ENCODE measurements at regions not wholly inside any gene's neighbourhood (a gene's known extent, or its start where the extent isn't known, plus 50 kb on each side); places are given as distances from the start of the nearest gene placed in this dataset.

GRCh38 chr11:32198053-32198452, 107.2 kb downstream of the RCN1 start:
- Histone ChIP-seq H3K4me1 (ENCODE audit: control insufficient read depth in 2 of 2, insufficient read depth in 2 of 2, low read length in 1 of 2) (no peaks in the 10 kb centered on the region), H3K9me3 (ENCODE audit: control insufficient read depth in 2 of 2, insufficient read depth in 1 of 2, low read depth in 1 of 2, low read length in 1 of 2) (no peaks in the 10 kb centered on the region), H3K27ac (ENCODE audit: low read depth in 2 of 2, low read length in 1 of 2) (no peak overlapping the region), H3K36me3 (ENCODE audit: control insufficient read depth in 2 of 2, insufficient read depth in 2 of 2, low read length in 1 of 2) (no peaks in the 10 kb centered on the region), H3K4me3 (ENCODE audit: low read depth in 1 of 2, low read length in 2 of 2) (no peak overlapping the region), H3K27me3 (ENCODE audit: control insufficient read depth in 1 of 2, insufficient read depth in 2 of 2, low read length in 2 of 2) (no peaks in the 10 kb centered on the region)
- 85 to 92% methylated on average over 2 of the region's 2 CpGs for WGBS, 2 donors

DNA sequence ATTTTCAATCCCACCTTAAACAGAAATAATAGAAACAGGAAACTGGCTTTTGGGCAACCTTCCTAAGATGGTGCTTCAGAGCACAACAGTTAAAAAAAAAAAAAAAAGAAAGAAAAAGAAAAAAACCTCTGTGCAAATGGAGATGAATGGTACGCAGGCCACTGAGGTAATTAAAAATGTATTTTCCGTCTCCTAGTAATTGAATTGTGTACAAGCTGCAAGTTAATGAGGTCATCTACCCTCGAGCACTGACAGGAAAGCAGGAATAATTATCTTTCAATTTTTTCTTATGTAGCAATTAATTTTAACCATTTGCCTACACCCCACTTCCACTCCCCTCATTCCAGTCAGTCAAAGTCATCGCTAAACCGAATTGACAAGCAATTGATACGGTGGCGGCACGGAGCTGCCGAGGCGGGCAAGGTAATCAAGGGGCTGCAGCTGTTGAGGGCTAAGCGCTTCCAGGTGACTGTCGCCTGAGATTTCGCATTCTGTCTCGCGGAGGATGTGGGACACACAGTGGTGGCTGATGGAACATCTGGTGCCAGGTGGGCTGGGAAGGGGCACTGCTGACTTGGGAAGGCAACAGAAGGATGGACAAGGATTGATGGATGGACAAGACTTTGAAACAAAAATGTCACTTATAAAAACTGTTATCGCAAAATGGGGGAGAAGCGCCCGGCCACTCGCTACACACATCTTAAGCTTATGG, 109.4 kb downstream of the RCN1 start:
- H3K4me1 ChIP-seq (ENCODE audit: control insufficient read depth in 2 of 2, insufficient read depth in 2 of 2, low read length in 1 of 2) = no peaks in the 10 kb centered on the region
- no peaks in the 10 kb centered on the region for H3K9me3 ChIP-seq (ENCODE audit: control insufficient read depth in 2 of 2, insufficient read depth in 1 of 2, low read depth in 1 of 2, low read length in 1 of 2)
- WGBS, 2 donors = 70 to 78% methylated on average over 19 of the region's 19 CpGs
- no peak overlapping the region for H3K27ac ChIP-seq (ENCODE audit: low read depth in 2 of 2, low read length in 1 of 2)
- no peak overlapping the region for H3K4me3 ChIP-seq (ENCODE audit: low read depth in 1 of 2, low read length in 2 of 2)
- no peaks in the 10 kb centered on the region for H3K36me3 ChIP-seq (ENCODE audit: control insufficient read depth in 2 of 2, insufficient read depth in 2 of 2, low read length in 1 of 2)
- H3K27me3 ChIP-seq (ENCODE audit: control insufficient read depth in 1 of 2, insufficient read depth in 2 of 2, low read length in 2 of 2) = no peaks in the 10 kb centered on the region

- Histone ChIP-seq H3K27me3 (ENCODE audit: control insufficient read depth in 1 of 2, insufficient read depth in 2 of 2, low read length in 2 of 2) (no peaks in the 10 kb centered on the region), H3K36me3 (ENCODE audit: control insufficient read depth in 2 of 2, insufficient read depth in 2 of 2, low read length in 1 of 2) (no peaks in the 10 kb centered on the region), H3K27ac (ENCODE audit: low read depth in 2 of 2, low read length in 1 of 2) (no peak overlapping the region), H3K4me3 (ENCODE audit: low read depth in 1 of 2, low read length in 2 of 2) (no peak overlapping the region), H3K9me3 (ENCODE audit: control insufficient read depth in 2 of 2, insufficient read depth in 1 of 2, low read depth in 1 of 2, low read length in 1 of 2) (no peaks in the 10 kb centered on the region), H3K4me1 (ENCODE audit: control insufficient read depth in 2 of 2, insufficient read depth in 2 of 2, low read length in 1 of 2) (no peaks in the 10 kb centered on the region)
- 74 to 75% methylated on average over 5 of the region's 5 CpGs for WGBS, 2 donors
Measured at GRCh38 chr11:32204751-32205150, 113.9 kb downstream of the RCN1 start.

- no peaks in the 10 kb centered on the region for H3K36me3 ChIP-seq (ENCODE audit: control insufficient read depth in 2 of 2, insufficient read depth in 2 of 2, low read length in 1 of 2)
- no peaks in the 10 kb centered on the region for H3K27me3 ChIP-seq (ENCODE audit: control insufficient read depth in 1 of 2, insufficient read depth in 2 of 2, low read length in 2 of 2)
- no peaks in the 10 kb centered on the region for H3K9me3 ChIP-seq (ENCODE audit: control insufficient read depth in 2 of 2, insufficient read depth in 1 of 2, low read depth in 1 of 2, low read length in 1 of 2)
- H3K27ac ChIP-seq (ENCODE audit: low read depth in 2 of 2, low read length in 1 of 2) = no peak overlapping the region
- 40 to 49% methylated on average over 6 of the region's 6 CpGs for WGBS, 2 donors
- H3K4me3 ChIP-seq (ENCODE audit: low read depth in 1 of 2, low read length in 2 of 2) = no peak overlapping the region
- no peaks in the 10 kb centered on the region for H3K4me1 ChIP-seq (ENCODE audit: control insufficient read depth in 2 of 2, insufficient read depth in 2 of 2, low read length in 1 of 2)
Measured at GRCh38 chr11:32210556-32210955, 119.7 kb downstream of the RCN1 start.

DNA sequence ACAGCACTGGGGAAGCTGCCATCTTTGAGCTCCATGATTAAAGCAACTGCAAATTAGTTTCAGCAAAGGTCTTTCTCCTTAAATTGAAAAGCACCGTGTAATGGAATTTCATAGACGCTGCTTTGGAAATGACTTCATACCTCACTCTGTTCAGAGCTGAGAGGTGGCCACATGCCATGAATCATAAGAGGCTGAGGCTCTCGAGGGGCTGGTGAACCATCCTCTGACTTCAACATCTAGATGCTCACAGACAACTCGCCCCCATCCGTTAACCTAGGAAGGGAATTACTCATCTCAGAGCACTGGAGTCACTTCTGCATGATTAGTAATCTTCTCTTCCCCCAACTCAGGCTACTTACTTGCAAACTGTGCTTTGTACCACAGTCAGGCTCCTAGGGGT, 122.3 kb downstream of the RCN1 start:
- no peaks in the 10 kb centered on the region for H3K36me3 ChIP-seq (ENCODE audit: control insufficient read depth in 2 of 2, insufficient read depth in 2 of 2, low read length in 1 of 2)
- H3K27ac ChIP-seq (ENCODE audit: low read depth in 2 of 2, low read length in 1 of 2) = no peak overlapping the region
- H3K27me3 ChIP-seq (ENCODE audit: control insufficient read depth in 1 of 2, insufficient read depth in 2 of 2, low read length in 2 of 2) = no peaks in the 10 kb centered on the region
- H3K9me3 ChIP-seq (ENCODE audit: control insufficient read depth in 2 of 2, insufficient read depth in 1 of 2, low read depth in 1 of 2, low read length in 1 of 2) = no peaks in the 10 kb centered on the region
- H3K4me1 ChIP-seq (ENCODE audit: control insufficient read depth in 2 of 2, insufficient read depth in 2 of 2, low read length in 1 of 2) = no peaks in the 10 kb centered on the region
- WGBS, 2 donors = 44 to 56% methylated on average over 5 of the region's 5 CpGs
- no peak overlapping the region for H3K4me3 ChIP-seq (ENCODE audit: low read depth in 1 of 2, low read length in 2 of 2)

- Histone ChIP-seq H3K27me3 (ENCODE audit: control insufficient read depth in 1 of 2, insufficient read depth in 2 of 2, low read length in 2 of 2) (no peaks in the 10 kb centered on the region), H3K4me3 (ENCODE audit: low read depth in 1 of 2, low read length in 2 of 2) (no peak overlapping the region), H3K4me1 (ENCODE audit: control insufficient read depth in 2 of 2, insufficient read depth in 2 of 2, low read length in 1 of 2) (no peaks in the 10 kb centered on the region), H3K27ac (ENCODE audit: low read depth in 2 of 2, low read length in 1 of 2) (no peak overlapping the region), H3K36me3 (ENCODE audit: control insufficient read depth in 2 of 2, insufficient read depth in 2 of 2, low read length in 1 of 2) (no peaks in the 10 kb centered on the region), H3K9me3 (ENCODE audit: control insufficient read depth in 2 of 2, insufficient read depth in 1 of 2, low read depth in 1 of 2, low read length in 1 of 2) (no peaks in the 10 kb centered on the region)
- WGBS, 2 donors = 70 to 93% methylated on average over 1 of the region's 1 CpG
Measured at GRCh38 chr11:32215157-32215556, 124.3 kb downstream of the RCN1 start.

DNA sequence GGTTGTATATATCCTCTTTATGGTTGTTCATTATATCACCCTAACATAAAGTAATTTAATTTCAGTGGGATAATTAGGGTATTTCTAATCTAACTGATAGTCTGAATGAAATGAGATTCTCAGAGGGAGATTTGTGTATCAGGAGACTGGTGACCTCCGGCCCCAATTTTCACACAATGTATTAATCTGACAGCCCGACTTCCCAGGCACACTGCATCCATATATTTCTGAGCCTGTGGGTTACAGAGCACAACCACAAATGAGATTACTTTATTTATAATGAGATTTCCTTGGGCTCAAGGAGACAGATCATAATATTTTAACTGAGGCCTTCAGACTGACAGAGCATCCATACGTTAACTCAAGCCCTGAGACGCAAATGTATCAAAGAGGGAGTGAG, 125.9 kb downstream of the RCN1 start:
- H3K4me1 ChIP-seq (ENCODE audit: control insufficient read depth in 2 of 2, insufficient read depth in 2 of 2, low read length in 1 of 2) = no peaks in the 10 kb centered on the region
- 89 to 90% methylated on average over 4 of the region's 4 CpGs for WGBS, 2 donors
- H3K4me3 ChIP-seq (ENCODE audit: low read depth in 1 of 2, low read length in 2 of 2) = no peak overlapping the region
- H3K27ac ChIP-seq (ENCODE audit: low read depth in 2 of 2, low read length in 1 of 2) = no peak overlapping the region
- no peaks in the 10 kb centered on the region for H3K27me3 ChIP-seq (ENCODE audit: control insufficient read depth in 1 of 2, insufficient read depth in 2 of 2, low read length in 2 of 2)
- H3K9me3 ChIP-seq (ENCODE audit: control insufficient read depth in 2 of 2, insufficient read depth in 1 of 2, low read depth in 1 of 2, low read length in 1 of 2) = no peaks in the 10 kb centered on the region
- no peaks in the 10 kb centered on the region for H3K36me3 ChIP-seq (ENCODE audit: control insufficient read depth in 2 of 2, insufficient read depth in 2 of 2, low read length in 1 of 2)

GRCh38 chr11:32219320-32219719, 128.4 kb downstream of the RCN1 start:
- no peak overlapping the region for H3K27ac ChIP-seq (ENCODE audit: low read depth in 2 of 2, low read length in 1 of 2)
- no peaks in the 10 kb centered on the region for H3K4me1 ChIP-seq (ENCODE audit: control insufficient read depth in 2 of 2, insufficient read depth in 2 of 2, low read length in 1 of 2)
- no peak overlapping the region for H3K4me3 ChIP-seq (ENCODE audit: low read depth in 1 of 2, low read length in 2 of 2)
- WGBS, 2 donors = 64 to 65% methylated on average over 7 of the region's 7 CpGs
- H3K36me3 ChIP-seq (ENCODE audit: control insufficient read depth in 2 of 2, insufficient read depth in 2 of 2, low read length in 1 of 2) = no peaks in the 10 kb centered on the region
- no peaks in the 10 kb centered on the region for H3K27me3 ChIP-seq (ENCODE audit: control insufficient read depth in 1 of 2, insufficient read depth in 2 of 2, low read length in 2 of 2)
- no peaks in the 10 kb centered on the region for H3K9me3 ChIP-seq (ENCODE audit: control insufficient read depth in 2 of 2, insufficient read depth in 1 of 2, low read depth in 1 of 2, low read length in 1 of 2)

- no peaks in the 10 kb centered on the region for H3K9me3 ChIP-seq (ENCODE audit: control insufficient read depth in 2 of 2, insufficient read depth in 1 of 2, low read depth in 1 of 2, low read length in 1 of 2)
- H3K4me3 ChIP-seq (ENCODE audit: low read depth in 1 of 2, low read length in 2 of 2) = no peak overlapping the region
- no peaks in the 10 kb centered on the region for H3K4me1 ChIP-seq (ENCODE audit: control insufficient read depth in 2 of 2, insufficient read depth in 2 of 2, low read length in 1 of 2)
- WGBS, 2 donors = 85 to 87% methylated on average over 14 of the region's 14 CpGs
- H3K36me3 ChIP-seq (ENCODE audit: control insufficient read depth in 2 of 2, insufficient read depth in 2 of 2, low read length in 1 of 2) = no peaks in the 10 kb centered on the region
- H3K27ac ChIP-seq (ENCODE audit: low read depth in 2 of 2, low read length in 1 of 2) = no peak overlapping the region
- no peaks in the 10 kb centered on the region for H3K27me3 ChIP-seq (ENCODE audit: control insufficient read depth in 1 of 2, insufficient read depth in 2 of 2, low read length in 2 of 2)
Measured at GRCh38 chr11:32221476-32222032, 130.7 kb downstream of the RCN1 start.

GRCh38 chr11:32224580-32224979, 133.7 kb downstream of the RCN1 start:
- 70 to 74% methylated on average over 3 of the region's 3 CpGs for WGBS, 2 donors
- Histone ChIP-seq H3K36me3 (ENCODE audit: control insufficient read depth in 2 of 2, insufficient read depth in 2 of 2, low read length in 1 of 2) (no peaks in the 10 kb centered on the region), H3K4me1 (ENCODE audit: control insufficient read depth in 2 of 2, insufficient read depth in 2 of 2, low read length in 1 of 2) (no peaks in the 10 kb centered on the region)

More at GRCh38 chr11:32224580-32224979, 133.7 kb downstream of the RCN1 start:
- no peak overlapping the region for H3K27ac ChIP-seq (ENCODE audit: low read depth in 2 of 2, low read length in 1 of 2)
- no peak overlapping the region for H3K4me3 ChIP-seq (ENCODE audit: low read depth in 1 of 2, low read length in 2 of 2)
- H3K9me3 ChIP-seq (ENCODE audit: control insufficient read depth in 2 of 2, insufficient read depth in 1 of 2, low read depth in 1 of 2, low read length in 1 of 2) = no peaks in the 10 kb centered on the region
- H3K27me3 ChIP-seq (ENCODE audit: control insufficient read depth in 1 of 2, insufficient read depth in 2 of 2, low read length in 2 of 2) = no peaks in the 10 kb centered on the region

Data from esophagus (tissue), 2 donors.